PFSK-1 (cell line): ENCODE measurements at regions not wholly inside any gene's neighbourhood (a gene's known extent, or its start where the extent isn't known, plus 50 kb on each side); places are given as distances from the start of the nearest gene placed in this dataset.

Experiments
- FOXP2 ChIP-seq: optimal IDR thresholded peaks from 2 replicates; pipeline ENCODE3; 2011; ENCODE audit warnings: borderline replicate concordance, control low read depth, inconsistent platforms; ENCODE audit not compliant: insufficient read depth; ENCODE audit errors: extremely low read length, extremely low read depth
- POLR2AphosphoS5 ChIP-seq: IDR thresholded peaks from 2 replicates; pipeline ENCODE4 v1.6.1; 2012; ENCODE audit warnings: low read depth, mild to moderate bottlenecking, control low read depth, low read length, moderate library complexity
- SIN3A ChIP-seq: IDR thresholded peaks from 2 replicates; pipeline ENCODE4 v1.6.1; 2012; ENCODE audit warnings: mild to moderate bottlenecking, low read length, moderate library complexity, borderline replicate concordance; ENCODE audit not compliant: insufficient read depth
- TAF1 ChIP-seq: IDR thresholded peaks from 2 replicates; pipeline ENCODE4 v1.6.1; 2012; ENCODE audit warnings: low read length, control low read depth, borderline replicate concordance; ENCODE audit not compliant: insufficient read depth
- TF ChIP-seq, protein P1 (sequence below), 2 experiments: IDR thresholded peaks; 2 replicates each; pipeline versions ENCODE4 v1.6.1 to v1.8.0; 2011 to 2012; ENCODE audit warnings: low read depth in 2 of 2, low read length in 2 of 2, control low read depth in 1 of 2, inconsistent platforms in 1 of 2, mild to moderate bottlenecking in 1 of 2, moderate library complexity in 1 of 2; ENCODE audit not compliant: insufficient read depth in 1 of 2

- TF ChIP-seq POLR2AphosphoS5 (no peak), SIN3A (no peak), FOXP2 (no peak), TAF1 (no peak)
- TF ChIP-seq, protein P1, sequence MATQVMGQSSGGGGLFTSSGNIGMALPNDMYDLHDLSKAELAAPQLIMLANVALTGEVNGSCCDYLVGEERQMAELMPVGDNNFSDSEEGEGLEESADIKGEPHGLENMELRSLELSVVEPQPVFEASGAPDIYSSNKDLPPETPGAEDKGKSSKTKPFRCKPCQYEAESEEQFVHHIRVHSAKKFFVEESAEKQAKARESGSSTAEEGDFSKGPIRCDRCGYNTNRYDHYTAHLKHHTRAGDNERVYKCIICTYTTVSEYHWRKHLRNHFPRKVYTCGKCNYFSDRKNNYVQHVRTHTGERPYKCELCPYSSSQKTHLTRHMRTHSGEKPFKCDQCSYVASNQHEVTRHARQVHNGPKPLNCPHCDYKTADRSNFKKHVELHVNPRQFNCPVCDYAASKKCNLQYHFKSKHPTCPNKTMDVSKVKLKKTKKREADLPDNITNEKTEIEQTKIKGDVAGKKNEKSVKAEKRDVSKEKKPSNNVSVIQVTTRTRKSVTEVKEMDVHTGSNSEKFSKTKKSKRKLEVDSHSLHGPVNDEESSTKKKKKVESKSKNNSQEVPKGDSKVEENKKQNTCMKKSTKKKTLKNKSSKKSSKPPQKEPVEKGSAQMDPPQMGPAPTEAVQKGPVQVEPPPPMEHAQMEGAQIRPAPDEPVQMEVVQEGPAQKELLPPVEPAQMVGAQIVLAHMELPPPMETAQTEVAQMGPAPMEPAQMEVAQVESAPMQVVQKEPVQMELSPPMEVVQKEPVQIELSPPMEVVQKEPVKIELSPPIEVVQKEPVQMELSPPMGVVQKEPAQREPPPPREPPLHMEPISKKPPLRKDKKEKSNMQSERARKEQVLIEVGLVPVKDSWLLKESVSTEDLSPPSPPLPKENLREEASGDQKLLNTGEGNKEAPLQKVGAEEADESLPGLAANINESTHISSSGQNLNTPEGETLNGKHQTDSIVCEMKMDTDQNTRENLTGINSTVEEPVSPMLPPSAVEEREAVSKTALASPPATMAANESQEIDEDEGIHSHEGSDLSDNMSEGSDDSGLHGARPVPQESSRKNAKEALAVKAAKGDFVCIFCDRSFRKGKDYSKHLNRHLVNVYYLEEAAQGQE (IDR thresholded peaks at IDR 0.05; ENCODE audit: insufficient read depth in 1 of 2, low read depth in 2 of 2, low read length in 2 of 2): no peak
Measured at GRCh38 chr2:118689033-118689432, 158.4 kb downstream of the EN1 start.

- TF ChIP-seq FOXP2 (no peak), TAF1 (no peak), SIN3A (no peak), POLR2AphosphoS5 (no peak)
- TF ChIP-seq, protein P1 (IDR thresholded peaks at IDR 0.05; ENCODE audit: insufficient read depth in 1 of 2, low read depth in 2 of 2, low read length in 2 of 2): no peak
Measured at GRCh38 chr2:118687698-118688097, 159.8 kb downstream of the EN1 start.

DNA sequence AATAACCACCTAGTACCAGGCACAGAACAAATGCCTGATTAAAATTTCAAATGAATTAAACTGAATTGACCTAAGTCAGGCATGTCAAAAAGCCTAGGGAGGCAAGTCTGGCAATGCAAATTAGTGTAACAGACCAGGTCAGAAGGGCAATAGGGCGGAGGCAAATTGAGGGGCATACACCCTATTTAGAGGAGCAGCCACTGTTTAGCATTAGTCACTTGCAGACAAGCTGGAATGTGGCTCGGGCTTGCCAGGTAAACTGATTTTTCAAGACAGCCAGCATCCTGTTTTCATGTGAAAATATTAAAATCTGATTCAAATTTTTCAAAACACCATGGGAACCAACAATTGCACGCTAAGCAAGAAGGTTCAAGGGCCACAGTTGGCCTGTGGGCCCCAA, 160.3 kb downstream of the EN1 start:
- TF ChIP-seq FOXP2 (no peak), SIN3A (no peak), TAF1 (no peak), POLR2AphosphoS5 (no peak)
- TF ChIP-seq, protein P1 (IDR thresholded peaks at IDR 0.05; ENCODE audit: insufficient read depth in 1 of 2, low read depth in 2 of 2, low read length in 2 of 2): no peak

DNA sequence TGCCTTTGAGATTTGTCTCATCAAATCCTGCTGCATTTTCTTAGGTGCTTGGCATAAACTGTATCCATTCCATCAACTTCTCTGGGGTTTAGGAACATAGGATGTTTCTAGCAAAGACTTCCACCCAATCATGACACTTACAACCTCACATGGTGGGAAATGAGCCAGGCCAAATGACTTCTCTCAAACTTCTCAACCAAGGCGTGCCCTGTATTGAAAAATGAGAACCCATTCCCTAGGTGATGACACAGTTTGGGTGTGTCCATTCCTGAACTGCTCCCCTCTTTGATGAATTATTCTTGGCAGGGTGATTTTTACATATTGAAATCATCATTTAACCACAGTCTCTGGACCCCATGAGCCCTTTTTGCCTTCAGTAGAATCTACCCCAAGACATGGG, 161.1 kb downstream of the EN1 start:
- TF ChIP-seq SIN3A (no peak), TAF1 (no peak), POLR2AphosphoS5 (no peak), FOXP2 (no peak)
- TF ChIP-seq, protein P1 (IDR thresholded peaks at IDR 0.05; ENCODE audit: insufficient read depth in 1 of 2, low read depth in 2 of 2, low read length in 2 of 2): no peak

- TF ChIP-seq FOXP2 (no peak), POLR2AphosphoS5 (no peak), SIN3A (no peak), TAF1 (no peak)
- TF ChIP-seq, protein P1 (IDR thresholded peaks at IDR 0.05; ENCODE audit: insufficient read depth in 1 of 2, low read depth in 2 of 2, low read length in 2 of 2): no peak
Measured at GRCh38 chr2:118683460-118683859, 164.0 kb downstream of the EN1 start.
